GM19395 (cell line): ENCODE measurements at regions not wholly inside any gene's neighbourhood (a gene's known extent, or its start where the extent isn't known, plus 50 kb on each side); places are given as distances from the start of the nearest gene placed in this dataset.

Experiments
- ATAC-seq: cut with Tn5 transposase; IDR thresholded peaks from one replicate; pipeline ENCODE4 v1.9.1; 2021; ENCODE audit warnings: mild to moderate bottlenecking, moderate library complexity; ENCODE audit not compliant: unreplicated experiment

DNA sequence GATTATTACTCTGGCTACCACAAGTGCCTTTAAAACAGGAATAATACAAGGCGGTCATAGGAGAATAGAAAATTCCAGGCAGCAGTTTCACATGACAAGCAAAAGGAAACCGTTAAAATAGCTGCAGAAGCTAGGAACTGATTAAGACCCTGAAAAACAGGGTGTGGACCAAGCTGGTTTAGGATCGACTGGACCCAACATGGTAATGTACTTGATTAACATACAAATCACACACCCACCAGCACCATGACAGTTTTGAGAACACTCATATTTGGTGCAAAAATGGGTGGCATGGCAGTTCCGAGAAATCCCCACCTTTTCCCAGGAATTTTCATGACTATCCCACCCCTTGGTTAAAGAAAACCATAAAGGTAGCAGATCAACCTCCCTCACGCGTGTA lies 51.9 kb upstream of the TMEM163 start:
- no peak for ATAC-seq

GRCh38 chr2:134771313-134771801 lies 52.6 kb upstream of the TMEM163 start:
- no peak for ATAC-seq

- no peak for ATAC-seq
Measured at GRCh38 chr2:134772493-134773169, 53.8 kb upstream of the TMEM163 start.

DNA sequence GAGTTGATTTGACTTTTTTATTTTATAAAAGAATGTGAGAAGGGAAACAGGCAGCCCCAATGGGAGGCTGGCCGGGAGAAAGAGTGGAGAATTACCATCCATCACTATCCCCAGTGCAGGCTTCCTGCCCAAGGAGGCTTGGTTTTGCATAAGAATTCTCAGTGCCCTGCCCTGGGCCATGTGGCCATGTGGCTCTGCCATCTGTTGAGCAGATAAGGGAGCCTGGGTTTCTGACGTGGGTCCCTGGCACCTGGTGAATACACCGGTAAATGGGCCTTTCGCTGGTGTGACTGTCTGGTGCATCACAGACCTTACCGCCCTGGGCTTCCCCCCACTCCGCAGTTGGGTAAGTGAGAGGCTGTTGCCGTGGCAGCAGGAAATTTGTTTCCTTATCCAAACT lies 54.5 kb upstream of the TMEM163 start:
- no peak for ATAC-seq

DNA sequence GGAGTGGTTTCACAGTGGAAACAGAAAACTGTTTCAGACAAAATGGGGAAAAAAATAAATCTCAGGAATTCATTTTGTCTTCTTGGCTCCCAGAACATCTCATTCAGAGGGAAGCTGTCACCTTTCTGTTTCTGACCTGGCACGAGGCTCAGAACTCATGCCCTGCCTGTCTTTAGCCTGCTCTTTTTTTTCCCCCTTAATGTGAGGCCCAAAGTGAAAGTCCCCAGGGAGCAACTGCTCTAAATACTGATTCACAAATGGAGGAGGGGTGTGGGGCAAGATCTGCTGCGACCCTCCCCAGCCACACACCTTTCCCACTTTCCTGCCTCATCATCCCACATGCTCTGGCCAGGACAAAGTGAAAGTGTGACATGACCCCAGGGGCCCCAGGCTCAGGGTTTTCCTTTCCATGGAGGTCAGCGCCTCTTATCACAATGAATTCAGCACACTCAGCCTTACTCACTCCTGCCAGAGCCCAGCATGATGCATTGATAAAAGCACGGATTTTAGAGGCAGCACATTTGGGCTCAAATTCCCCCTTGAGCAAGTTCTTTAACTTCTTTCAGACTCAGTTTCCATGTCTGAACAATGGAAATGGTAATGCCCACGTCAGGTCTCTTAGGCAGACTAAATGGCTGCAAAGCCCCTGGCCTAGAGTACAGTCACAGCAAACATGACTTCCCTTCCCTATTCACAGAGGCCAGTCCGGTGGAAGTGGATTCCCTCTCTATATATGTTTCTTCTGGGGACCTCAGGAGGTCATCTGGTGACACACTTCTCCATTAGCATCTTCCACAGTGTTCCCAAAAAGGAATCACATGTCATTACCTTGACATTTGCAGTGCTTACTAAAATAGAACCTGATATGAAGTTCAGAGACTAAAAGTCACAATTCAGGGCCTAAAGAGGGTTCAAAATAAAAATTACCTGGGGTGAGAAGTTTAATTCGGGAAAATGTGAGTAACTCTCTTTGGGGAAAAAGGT lies 55.3 kb upstream of the TMEM163 start:
- ATAC-seq, result no peak

- no peak for ATAC-seq
Measured at GRCh38 chr2:134774786-134775641, 56.2 kb upstream of the TMEM163 start.

DNA sequence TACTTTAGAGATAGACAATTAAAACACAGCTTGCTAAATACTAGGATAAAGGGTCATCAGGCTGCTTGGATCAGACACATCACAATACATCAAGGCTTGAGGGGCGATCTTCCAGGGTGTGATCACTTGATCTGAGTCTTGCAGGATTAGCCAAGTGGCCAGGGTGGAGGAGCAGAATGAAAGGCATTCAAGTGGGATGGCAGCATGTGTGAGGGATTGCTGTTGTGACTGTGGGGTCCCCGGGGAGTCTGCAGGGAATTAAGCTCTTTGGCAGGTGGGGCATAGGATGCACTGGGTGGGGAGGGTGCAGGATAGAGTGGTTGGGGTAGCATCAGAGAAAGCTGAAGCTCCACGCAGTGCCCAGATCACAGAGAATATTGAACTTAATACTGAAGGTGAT lies 58.0 kb upstream of the TMEM163 start:
- no peak for ATAC-seq

- ATAC-seq, result no peak
Measured at GRCh38 chr2:134777593-134777992, 58.8 kb upstream of the TMEM163 start.

DNA sequence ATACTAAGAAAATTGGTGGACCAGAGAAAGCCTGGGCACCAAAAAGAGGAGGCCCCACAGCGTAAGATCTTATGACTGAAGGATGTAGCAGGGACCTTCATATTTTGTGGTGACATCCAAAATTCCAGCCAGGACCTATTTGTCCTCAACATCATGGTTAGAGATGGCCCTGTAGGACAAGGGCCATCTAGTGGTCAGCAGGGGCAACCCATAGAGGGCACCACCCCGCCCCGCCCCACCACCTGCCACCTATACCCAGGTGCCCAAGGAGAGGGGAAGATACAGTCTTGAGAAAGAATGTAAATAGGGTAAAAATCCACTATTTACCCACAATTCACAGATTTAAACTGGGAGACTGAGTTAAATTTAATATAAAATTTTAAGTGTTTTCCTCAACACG lies 59.6 kb upstream of the TMEM163 start:
- ATAC-seq, result no peak

GRCh38 chr2:134780972-134781371 lies 57.4 kb upstream of the ACMSD start:
- no peak for ATAC-seq

DNA sequence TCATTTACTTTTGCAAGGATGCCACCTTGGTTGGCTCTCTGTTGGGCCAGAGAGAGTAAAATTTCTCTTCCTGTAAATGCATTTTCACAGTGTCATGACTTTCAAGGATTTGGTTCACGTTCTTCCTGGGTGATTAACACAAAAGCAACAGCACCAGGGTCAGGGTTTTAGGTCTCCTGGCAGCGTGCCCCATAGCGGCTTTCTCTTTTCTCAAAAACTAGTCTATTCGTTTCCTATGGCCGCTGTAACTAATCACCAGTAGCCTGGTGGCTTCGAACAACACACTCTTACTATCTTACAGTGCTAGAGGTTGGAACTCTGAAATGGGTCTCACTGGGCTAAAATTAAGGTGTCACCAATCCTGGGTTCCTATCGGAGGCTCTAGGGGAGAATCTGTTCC lies 56.3 kb upstream of the ACMSD start:
- no peak for ATAC-seq

DNA sequence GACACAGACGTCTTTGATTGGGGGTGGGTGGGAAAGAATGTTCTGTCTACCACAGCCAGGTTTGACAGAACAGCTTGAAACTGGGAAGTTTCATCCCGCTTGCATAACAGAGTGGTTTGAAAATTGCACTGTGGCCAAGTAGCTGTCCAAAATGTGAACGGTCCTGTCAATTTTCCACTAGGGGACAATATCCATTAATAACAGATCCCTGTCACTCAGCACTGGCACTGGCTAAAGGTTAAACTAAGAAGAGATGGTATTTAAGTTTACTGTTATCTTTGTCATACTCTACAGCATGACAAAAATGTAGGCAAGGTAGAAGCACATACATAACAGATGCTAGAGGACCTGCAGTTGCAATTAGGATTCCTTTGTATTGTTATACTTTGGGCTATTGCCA lies 55.6 kb upstream of the ACMSD start:
- peak; percentile 86 for ATAC-seq

DNA sequence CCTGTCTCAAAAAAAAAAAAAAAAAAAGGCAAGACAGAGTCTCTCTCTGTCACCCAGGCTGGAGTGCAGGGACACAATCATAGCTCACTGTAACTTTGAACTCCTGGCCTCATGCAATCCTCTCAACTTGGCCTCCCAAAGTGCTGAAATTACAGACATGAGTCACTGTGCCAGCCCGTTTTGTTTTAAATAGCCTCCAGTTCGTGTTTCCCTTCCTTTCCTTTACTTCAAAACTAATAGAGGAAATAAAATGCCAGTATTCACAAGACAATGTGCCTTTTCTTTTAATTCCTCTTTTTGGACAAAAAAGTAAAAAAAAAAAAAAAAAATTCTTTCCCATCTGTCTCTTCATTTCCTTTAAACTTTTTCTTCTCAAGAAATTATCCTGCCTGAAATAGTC lies 54.5 kb upstream of the ACMSD start:
- no peak for ATAC-seq

- ATAC-seq, result no peak
Measured at GRCh38 chr2:134785659-134786430, 52.6 kb upstream of the ACMSD start.

- no peak for ATAC-seq
Measured at GRCh38 chr2:134788417-134788816, 50.0 kb upstream of the ACMSD start.
